ENCODE measurements at regions not wholly inside any gene's neighbourhood (a gene's known extent, or its start where the extent isn't known, plus 50 kb on each side); places are given as distances from the start of the nearest gene placed in this dataset.

GRCh38 chr7:106606120-106606519, 54.8 kb downstream of the CCDC71L start:
- TF ChIP-seq CTCF (conservative IDR thresholded peaks at IDR 0.05; ENCODE audit: low read depth, low read length), result no peak
- Histone ChIP-seq H3K4me2 (no peak overlapping the region; the same call in 1 of the 2 replicates), H3K79me2 (ENCODE audit: insufficient read depth, low read depth) (no peaks in the 10 kb centered on the region), H3K9ac (no peak overlapping the region), H3K27me3 (ENCODE audit: insufficient read depth, low read depth) (no peaks in the 10 kb centered on the region), H2AFZ (ENCODE audit: low read depth) (no peak overlapping the region), H3K27ac (no peak overlapping the region), H3K4me1 (ENCODE audit: low read depth, poor library complexity, severe bottlenecking) (peaks cover 64% of the 10 kb centered on the region), H3K36me3 (ENCODE audit: insufficient read depth) (no peaks in the 10 kb centered on the region), H4K20me1 (ENCODE audit: insufficient read depth) (no peaks in the 10 kb centered on the region), H3K4me3 (IDR thresholded peaks at IDR 0.05; ENCODE audit: insufficient read depth, low read depth, low read length) (no peak overlapping the region)

- H3K9ac ChIP-seq, result peak overlapping the region; percentile 23; the same call in 1 of the 2 replicates
- TF ChIP-seq CTCF (conservative IDR thresholded peaks at IDR 0.05; ENCODE audit: low read depth, low read length), result no peak
- H3K79me2 ChIP-seq (ENCODE audit: insufficient read depth, low read depth), result no peaks in the 10 kb centered on the region
- H3K4me1 ChIP-seq (ENCODE audit: low read depth, poor library complexity, severe bottlenecking), result peaks cover 53% of the 10 kb centered on the region
- H3K27me3 ChIP-seq (ENCODE audit: insufficient read depth, low read depth), result no peaks in the 10 kb centered on the region
- peak overlapping the region; percentile 7; the same call in 1 of the 2 replicates for H2AFZ ChIP-seq (ENCODE audit: low read depth)
- no peaks in the 10 kb centered on the region for H3K36me3 ChIP-seq (ENCODE audit: insufficient read depth)
- H3K27ac ChIP-seq, result peak overlapping the region; percentile 73
- peak overlapping the region; percentile 66 for H3K4me2 ChIP-seq
- H4K20me1 ChIP-seq (ENCODE audit: insufficient read depth), result no peaks in the 10 kb centered on the region
- H3K4me3 ChIP-seq (IDR thresholded peaks at IDR 0.05; ENCODE audit: insufficient read depth, low read depth, low read length), result no peak overlapping the region
Measured at GRCh38 chr7:106604971-106605370, 56.0 kb downstream of the CCDC71L start.

- peak overlapping the region; percentile 66 for H3K4me2 ChIP-seq
- no peaks in the 10 kb centered on the region for H4K20me1 ChIP-seq (ENCODE audit: insufficient read depth)
- H3K36me3 ChIP-seq (ENCODE audit: insufficient read depth), result no peaks in the 10 kb centered on the region
- no peak for TF ChIP-seq CTCF (conservative IDR thresholded peaks at IDR 0.05; ENCODE audit: low read depth, low read length)
- H3K9ac ChIP-seq, result peak overlapping the region; percentile 23; the same call in 1 of the 2 replicates
- H3K27ac ChIP-seq, result peak overlapping the region; percentile 73
- H2AFZ ChIP-seq (ENCODE audit: low read depth), result peak overlapping the region; percentile 7; the same call in 1 of the 2 replicates
- no peaks in the 10 kb centered on the region for H3K27me3 ChIP-seq (ENCODE audit: insufficient read depth, low read depth)
- H3K79me2 ChIP-seq (ENCODE audit: insufficient read depth, low read depth), result no peaks in the 10 kb centered on the region
- no peak overlapping the region for H3K4me3 ChIP-seq (IDR thresholded peaks at IDR 0.05; ENCODE audit: insufficient read depth, low read depth, low read length)
- H3K4me1 ChIP-seq (ENCODE audit: low read depth, poor library complexity, severe bottlenecking), result peaks cover 48% of the 10 kb centered on the region
Measured at GRCh38 chr7:106604303-106604924, 56.5 kb downstream of the CCDC71L start.

GRCh38 chr7:106603346-106603745, 57.6 kb downstream of the CCDC71L start:
- no peak overlapping the region for H2AFZ ChIP-seq (ENCODE audit: low read depth)

More at GRCh38 chr7:106603346-106603745, 57.6 kb downstream of the CCDC71L start:
- H3K27me3 ChIP-seq (ENCODE audit: insufficient read depth, low read depth), result no peaks in the 10 kb centered on the region
- peaks cover 46% of the 10 kb centered on the region for H3K4me1 ChIP-seq (ENCODE audit: low read depth, poor library complexity, severe bottlenecking)
- no peaks in the 10 kb centered on the region for H4K20me1 ChIP-seq (ENCODE audit: insufficient read depth)
- H3K4me3 ChIP-seq (IDR thresholded peaks at IDR 0.05; ENCODE audit: insufficient read depth, low read depth, low read length), result no peak overlapping the region
- H3K36me3 ChIP-seq (ENCODE audit: insufficient read depth), result no peaks in the 10 kb centered on the region
- H3K27ac ChIP-seq, result peak overlapping the region; percentile 73; the same call in 1 of the 2 replicates
- TF ChIP-seq CTCF (conservative IDR thresholded peaks at IDR 0.05; ENCODE audit: low read depth, low read length), result no peak
- no peaks in the 10 kb centered on the region for H3K79me2 ChIP-seq (ENCODE audit: insufficient read depth, low read depth)
- H3K9ac ChIP-seq, result no peak overlapping the region
- peak overlapping the region; percentile 66 for H3K4me2 ChIP-seq
